Endodermal cell (in vitro differentiated cells): ENCODE measurements at regions not wholly inside any gene's neighbourhood (a gene's known extent, or its start where the extent isn't known, plus 50 kb on each side); places are given as distances from the start of the nearest gene placed in this dataset.

ENCODE experiments used
- DNase-seq: peaks from one replicate; pipeline ENCODE4 v3.0.0-alpha.2; 2017
- H3K27ac ChIP-seq: 2 replicates; pipeline ENCODE4 v1.5.1; 2013; ENCODE audit warnings: mild to moderate bottlenecking, low read depth, low read length, moderate library complexity
- H3K27me3 ChIP-seq: 2 replicates; pipeline ENCODE4 v1.6.1; 2013; ENCODE audit warnings: mild to moderate bottlenecking, low read length, moderate library complexity; ENCODE audit not compliant: insufficient read depth, control insufficient read depth, poor library complexity, severe bottlenecking
- H3K36me3 ChIP-seq: 2 replicates; pipeline ENCODE4 v1.7.0; 2013; ENCODE audit warnings: mild to moderate bottlenecking, low read length, moderate library complexity; ENCODE audit not compliant: control insufficient read depth, insufficient read depth
- H3K4me1 ChIP-seq: one replicate; pipeline ENCODE4 v1.7.0; 2013; ENCODE audit warnings: low read length; ENCODE audit not compliant: control insufficient read depth, insufficient read depth
- H3K4me3 ChIP-seq: 2 replicates; pipeline ENCODE4 v1.5.1; 2013; ENCODE audit warnings: mild to moderate bottlenecking, low read length, moderate library complexity
- H3K9ac ChIP-seq: 2 replicates; pipeline ENCODE4 v1.6.1; 2013; ENCODE audit warnings: mild to moderate bottlenecking, low read length, moderate library complexity; ENCODE audit not compliant: poor library complexity, severe bottlenecking; ENCODE audit errors: extremely low read depth
- H3K9me3 ChIP-seq: 2 replicates; pipeline ENCODE4 v1.6.1; 2013; ENCODE audit warnings: mild to moderate bottlenecking, low read length, moderate library complexity; ENCODE audit not compliant: control insufficient read depth
- H3K27ac Mint-ChIP-seq: 2 replicates; pipeline ENCODE4 v1.8.0; 2020; ENCODE audit warnings: mixed read lengths
- H3K27me3 Mint-ChIP-seq: 2 replicates; pipeline ENCODE4 v1.8.0; 2021; ENCODE audit warnings: mild to moderate bottlenecking, mixed read lengths; ENCODE audit not compliant: insufficient read depth
- H3K36me3 Mint-ChIP-seq: 2 replicates; pipeline ENCODE4 v1.8.0; 2020; ENCODE audit warnings: low read depth, mixed read lengths
- H3K4me1 Mint-ChIP-seq: 2 replicates; pipeline ENCODE4 v1.8.0; 2020; ENCODE audit warnings: mixed read lengths
- H3K4me3 Mint-ChIP-seq: 2 replicates; pipeline ENCODE4 v1.8.0; 2020; ENCODE audit warnings: mild to moderate bottlenecking, moderate library complexity, mixed read lengths
- H3K9me3 Mint-ChIP-seq: 2 replicates; pipeline ENCODE4 v1.8.0; 2020; ENCODE audit warnings: mild to moderate bottlenecking, mixed read lengths
- CTCF ChIP-seq: fragments of 200-600 bp; sonication (generic); conservative IDR thresholded peaks from 2 replicates; pipeline ENCODE4 v1.5.0; 2021; ENCODE audit warnings: antibody characterized with exemption, mild to moderate bottlenecking
- WGBS, 2 experiments: methylation state at CpG; one replicate each; pipeline versions ENCODE4 v1.1.5 to v1.1.7; 2013; ENCODE audit warnings: missing lambda C conversion rate in 2 of 2, mixed read lengths in 1 of 2; ENCODE audit not compliant: insufficient coverage in 1 of 2, insufficient read length in 1 of 2; 5-methylcytosine and 5-hydroxymethylcytosine counted together

GRCh38 chr20:24838546-24839535 is 110.2 kb upstream of the CST7 start:
- WGBS, 2 experiments: 94 to 100% methylated on average over 7 to 8 of the region's 8 CpGs
- H3K4me3 Mint-ChIP-seq: no peak overlapping the region
- H3K4me1 Mint-ChIP-seq: peaks cover 24% of the 10 kb centered on the region
- Histone ChIP-seq H3K36me3 (no peaks in the 10 kb centered on the region), H3K9ac (no peak overlapping the region), H3K4me1 (peaks cover 18% of the 10 kb centered on the region), H3K27ac (no peak overlapping the region), H3K4me3 (no peak overlapping the region), H3K9me3 (no peaks in the 10 kb centered on the region), H3K27me3 (no peaks in the 10 kb centered on the region)
- no peak for TF ChIP-seq CTCF
- no peaks in the 10 kb centered on the region for H3K9me3 Mint-ChIP-seq
- no peak overlapping the region for H3K27ac Mint-ChIP-seq
- DNase-seq: no peak
- no peaks in the 10 kb centered on the region for H3K36me3 Mint-ChIP-seq
- peaks cover 2% of the 10 kb centered on the region for H3K27me3 Mint-ChIP-seq

GRCh38 chr20:24840121-24840713 is 108.9 kb upstream of the CST7 start:
- no peaks in the 10 kb centered on the region for H3K9me3 ChIP-seq
- no peaks in the 10 kb centered on the region for H3K27me3 ChIP-seq
- H3K36me3 Mint-ChIP-seq: no peaks in the 10 kb centered on the region
- H3K36me3 ChIP-seq: no peaks in the 10 kb centered on the region
- H3K27me3 Mint-ChIP-seq: peaks cover 2% of the 10 kb centered on the region
- no peak overlapping the region for H3K9ac ChIP-seq
- H3K9me3 Mint-ChIP-seq: no peaks in the 10 kb centered on the region
- H3K27ac Mint-ChIP-seq: no peak overlapping the region
- H3K27ac ChIP-seq: no peak overlapping the region
- DNase-seq: no peak
- H3K4me3 ChIP-seq: no peak overlapping the region
- no peak for TF ChIP-seq CTCF
- H3K4me1 Mint-ChIP-seq: peaks cover 24% of the 10 kb centered on the region
- peaks cover 18% of the 10 kb centered on the region for H3K4me1 ChIP-seq
- no peak overlapping the region for H3K4me3 Mint-ChIP-seq
- WGBS, 2 experiments: 88 to 92% methylated on average over 7 to 8 of the region's 8 CpGs

GRCh38 chr20:24842274-24842917 is 106.7 kb upstream of the CST7 start:
- H3K4me3 Mint-ChIP-seq: no peak overlapping the region
- no peaks in the 10 kb centered on the region for H3K36me3 ChIP-seq
- H3K4me1 ChIP-seq: peaks cover 18% of the 10 kb centered on the region
- DNase-seq: peak; percentile 60
- H3K4me3 ChIP-seq: no peak overlapping the region
- H3K36me3 Mint-ChIP-seq: no peaks in the 10 kb centered on the region
- no peak overlapping the region for H3K27ac Mint-ChIP-seq
- H3K9me3 ChIP-seq: no peaks in the 10 kb centered on the region
- peaks cover 18% of the 10 kb centered on the region for H3K4me1 Mint-ChIP-seq
- 80 to 85% methylated on average over 8 to 12 of the region's 12 CpGs for WGBS, 2 experiments
- H3K27me3 Mint-ChIP-seq: no peaks in the 10 kb centered on the region
- H3K9me3 Mint-ChIP-seq: peaks cover 17% of the 10 kb centered on the region
- H3K27ac ChIP-seq: no peak overlapping the region
- H3K9ac ChIP-seq: no peak overlapping the region
- H3K27me3 ChIP-seq: no peaks in the 10 kb centered on the region
- no peak for TF ChIP-seq CTCF
